CD4-positive, alpha-beta T cell (primary cell): ENCODE measurements at regions not wholly inside any gene's neighbourhood (a gene's known extent, or its start where the extent isn't known, plus 50 kb on each side); places are given as distances from the start of the nearest gene placed in this dataset.

Source experiments
- ATAC-seq: fragments of 200-7000 bp; cut with Tn5 transposase; one replicate; pipeline ENCODE4 v1.10.0; 2022; ENCODE audit warnings: mild to moderate bottlenecking; ENCODE audit not compliant: poor library complexity
- CTCF ChIA-PET: fragments of 350-600 bp; sonication (Branson Sonifier 250); formaldehyde crosslinking; loops from one replicate; lab custom pipeline; 2021; ENCODE audit warnings: antibody characterized with exemption, inconsistent platforms; lab: Charles Lee
- POLR2A ChIA-PET: fragments of 350-600 bp; sonication (Branson Sonifier 250); formaldehyde crosslinking; loops from one replicate; lab custom pipeline; 2021; ENCODE audit warnings: antibody characterized with exemption, inconsistent platforms; lab: Charles Lee
- DNase-seq, 14 experiments: peaks; one replicate each; pipeline ENCODE4 v3.0.0-alpha.2; 2013 to 2020; ENCODE audit warnings: mixed read lengths in 2 of 14
- H3K27ac ChIP-seq, 2 donors: one replicate each; pipeline versions ENCODE4 v1.5.1 to v1.7.0; 2013; ENCODE audit warnings: low read length in 2 of 2, low read depth in 1 of 2, mild to moderate bottlenecking in 1 of 2
- H3K27me3 ChIP-seq, 2 experiments: 1 replicate in 1 of 2; 2 replicates in 1 of 2; pipeline versions ENCODE4 v1.6.1 to v1.7.0; 2013; ENCODE audit warnings: low read length in 2 of 2, control low read depth in 1 of 2, mild to moderate bottlenecking in 1 of 2, moderate library complexity in 1 of 2; ENCODE audit not compliant: insufficient read depth in 2 of 2, control insufficient read depth in 1 of 2
- H3K36me3 ChIP-seq: one replicate; pipeline ENCODE4 v1.6.1; 2013; ENCODE audit warnings: low read length, control low read depth; ENCODE audit not compliant: insufficient read depth
- H3K4me1 ChIP-seq: one replicate; pipeline ENCODE4 v1.6.1; 2013; ENCODE audit warnings: low read length, control low read depth; ENCODE audit not compliant: insufficient read depth
- H3K4me3 ChIP-seq: one replicate; pipeline ENCODE4 v1.5.1; 2013; ENCODE audit warnings: mild to moderate bottlenecking, low read length, moderate library complexity
- H3K9me3 ChIP-seq, 2 experiments: 1 replicate in 1 of 2; 2 replicates in 1 of 2; pipeline versions ENCODE4 v1.6.1 to v1.7.0; 2013; ENCODE audit warnings: low read length in 2 of 2, mild to moderate bottlenecking in 2 of 2, control low read depth in 1 of 2, moderate library complexity in 1 of 2; ENCODE audit not compliant: control insufficient read depth in 1 of 2, insufficient read depth in 1 of 2
- H3K27ac Mint-ChIP-seq: one replicate; pipeline ENCODE4 v1.8.0; 2020; ENCODE audit warnings: mixed read lengths
- H3K27me3 Mint-ChIP-seq: one replicate; pipeline ENCODE4 v1.8.0; 2021; ENCODE audit warnings: mixed read lengths
- H3K36me3 Mint-ChIP-seq: one replicate; pipeline ENCODE4 v1.8.0; 2021; ENCODE audit warnings: low read depth, mixed read lengths
- H3K4me1 Mint-ChIP-seq: one replicate; pipeline ENCODE4 v1.8.0; 2021; ENCODE audit warnings: low read depth, mixed read lengths
- H3K4me3 Mint-ChIP-seq: one replicate; pipeline ENCODE4 v1.8.0; 2020; ENCODE audit warnings: mild to moderate bottlenecking, mixed read lengths
- H3K9me3 Mint-ChIP-seq: one replicate; pipeline ENCODE4 v1.8.0; 2020; ENCODE audit warnings: mixed read lengths
- intact Hi-C, 2 experiments: fragments of 100-400 bp; cut with DNase I in 1 of 2; cut with micrococcal nuclease in 1 of 2; formaldehyde crosslinking; loops; one replicate each; pipeline versions ENCODE4 v1.15.1 to v1.9.0; 2023 to 2025; cut with DNase I, micrococcal nuclease
- TF ChIP-seq, protein P1 (sequence below): fragments of 200-600 bp; IDR thresholded peaks from one replicate; pipeline ENCODE4 v1.8.0; 2022; ENCODE audit warnings: antibody characterized with exemption, mild to moderate bottlenecking

DNA sequence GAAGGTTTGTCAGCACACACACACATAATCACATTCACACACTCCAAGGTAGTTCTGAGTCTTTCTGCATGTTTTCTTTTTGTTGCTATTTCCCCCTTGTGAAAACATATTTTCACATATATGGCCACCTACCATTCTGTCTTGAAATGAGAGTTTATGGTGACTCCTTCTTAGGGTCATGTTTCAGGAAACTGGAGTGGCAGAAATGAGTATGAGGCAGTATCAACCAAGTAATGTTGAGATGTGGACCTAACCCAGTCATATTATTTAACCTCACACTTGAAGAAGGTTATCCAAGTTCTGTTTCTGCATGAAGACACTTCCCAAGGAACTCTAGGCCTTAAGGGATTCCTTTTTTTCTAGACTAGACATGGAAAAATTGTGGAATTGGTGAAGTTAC lies 481.4 kb downstream of the ETS1 start:
- H3K9me3 ChIP-seq = no peaks in the 10 kb centered on the region
- DNase-seq (no peak), ATAC-seq (no peak)
- no peaks in the 10 kb centered on the region for H3K36me3 ChIP-seq
- TF ChIP-seq, protein P1, sequence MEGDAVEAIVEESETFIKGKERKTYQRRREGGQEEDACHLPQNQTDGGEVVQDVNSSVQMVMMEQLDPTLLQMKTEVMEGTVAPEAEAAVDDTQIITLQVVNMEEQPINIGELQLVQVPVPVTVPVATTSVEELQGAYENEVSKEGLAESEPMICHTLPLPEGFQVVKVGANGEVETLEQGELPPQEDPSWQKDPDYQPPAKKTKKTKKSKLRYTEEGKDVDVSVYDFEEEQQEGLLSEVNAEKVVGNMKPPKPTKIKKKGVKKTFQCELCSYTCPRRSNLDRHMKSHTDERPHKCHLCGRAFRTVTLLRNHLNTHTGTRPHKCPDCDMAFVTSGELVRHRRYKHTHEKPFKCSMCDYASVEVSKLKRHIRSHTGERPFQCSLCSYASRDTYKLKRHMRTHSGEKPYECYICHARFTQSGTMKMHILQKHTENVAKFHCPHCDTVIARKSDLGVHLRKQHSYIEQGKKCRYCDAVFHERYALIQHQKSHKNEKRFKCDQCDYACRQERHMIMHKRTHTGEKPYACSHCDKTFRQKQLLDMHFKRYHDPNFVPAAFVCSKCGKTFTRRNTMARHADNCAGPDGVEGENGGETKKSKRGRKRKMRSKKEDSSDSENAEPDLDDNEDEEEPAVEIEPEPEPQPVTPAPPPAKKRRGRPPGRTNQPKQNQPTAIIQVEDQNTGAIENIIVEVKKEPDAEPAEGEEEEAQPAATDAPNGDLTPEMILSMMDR = no peak
- Mint-ChIP-seq H3K36me3 (no peaks in the 10 kb centered on the region), H3K4me1 (peaks cover 11% of the 10 kb centered on the region), H3K27ac (no peak overlapping the region), H3K27me3 (no peaks in the 10 kb centered on the region), H3K4me3 (no peak overlapping the region), H3K9me3 (no peaks in the 10 kb centered on the region)
- no peaks in the 10 kb centered on the region for H3K4me1 ChIP-seq
- intact Hi-C loops = no loop called here
- no peaks in the 10 kb centered on the region for H3K27me3 ChIP-seq
- no peak overlapping the region for H3K27ac ChIP-seq
- ChIA-PET POLR2A (no interaction called here), CTCF (no interaction called here)
- H3K4me3 ChIP-seq = no peak overlapping the region

DNA sequence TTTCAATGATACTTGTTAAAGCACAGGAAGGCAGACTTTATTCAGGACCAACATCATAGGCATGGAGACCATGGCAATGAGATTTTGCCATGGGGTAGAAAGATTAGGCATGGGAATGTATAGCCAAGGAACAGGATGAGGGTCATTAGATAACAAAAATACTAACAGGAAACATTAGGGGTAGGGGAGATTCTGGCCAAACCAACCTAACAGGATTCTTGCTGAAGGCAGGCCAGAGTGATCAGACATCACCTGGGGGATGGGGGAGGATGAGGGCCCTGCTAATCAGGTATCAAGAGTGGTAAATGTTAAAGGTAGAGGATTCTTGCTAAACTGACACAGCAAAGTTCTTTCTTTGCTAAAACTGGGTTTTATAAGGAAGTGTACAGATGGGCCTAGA lies 481.8 kb downstream of the ETS1 start:
- no peaks in the 10 kb centered on the region for H3K9me3 Mint-ChIP-seq
- ChIA-PET CTCF (no interaction called here), POLR2A (no interaction called here)
- no peaks in the 10 kb centered on the region for H3K36me3 Mint-ChIP-seq
- TF ChIP-seq, protein P1 = no peak
- H3K4me3 Mint-ChIP-seq = no peak overlapping the region
- peaks cover 11% of the 10 kb centered on the region for H3K4me1 Mint-ChIP-seq
- H3K27me3 Mint-ChIP-seq = no peaks in the 10 kb centered on the region
- no peak overlapping the region for H3K27ac ChIP-seq
- H3K27ac Mint-ChIP-seq = no peak overlapping the region
- intact Hi-C loops = no loop called here
- DNase-seq (no peak), ATAC-seq (no peak)
- no peaks in the 10 kb centered on the region for H3K4me1 ChIP-seq
- H3K9me3 ChIP-seq = no peaks in the 10 kb centered on the region
- H3K27me3 ChIP-seq = no peaks in the 10 kb centered on the region
- no peaks in the 10 kb centered on the region for H3K36me3 ChIP-seq
- no peak overlapping the region for H3K4me3 ChIP-seq

DNA sequence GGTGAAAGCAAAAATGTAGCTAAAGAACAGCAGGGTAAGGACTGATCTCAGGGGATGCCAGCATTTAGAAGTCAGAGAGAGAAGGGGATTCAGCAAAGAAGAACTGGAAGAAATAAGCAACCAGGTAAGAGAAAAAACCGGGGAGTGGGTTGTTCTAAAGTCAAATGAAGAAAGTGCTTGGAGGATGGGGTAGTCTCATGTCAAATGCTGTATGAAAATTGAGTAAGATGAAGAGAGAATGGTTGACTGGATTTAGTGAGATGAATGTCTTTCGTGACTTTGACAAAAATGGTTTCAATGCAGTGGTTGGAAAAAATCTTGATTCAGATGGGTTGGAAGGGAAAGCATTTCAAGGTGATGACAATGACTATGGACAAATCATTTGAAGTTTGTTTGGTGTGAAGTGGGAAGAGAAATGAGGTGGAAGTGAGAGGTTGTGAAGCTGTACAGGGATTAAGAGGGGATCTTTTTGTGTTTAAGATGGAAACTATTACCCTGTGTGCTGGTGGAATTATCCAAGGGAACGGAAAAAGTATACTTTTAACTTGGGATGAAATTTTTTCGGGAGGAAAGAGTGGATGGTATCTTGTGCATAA lies 484.0 kb downstream of the ETS1 start:
- TF ChIP-seq, protein P1 = no peak
- POLR2A ChIA-PET = no interaction called here
- no peak overlapping the region for H3K27ac ChIP-seq
- H3K4me1 Mint-ChIP-seq = peaks cover 7% of the 10 kb centered on the region
- H3K9me3 ChIP-seq = no peaks in the 10 kb centered on the region
- CTCF ChIA-PET = interaction anchor here (1.2 kb wide), 1 partner anchor 64 kb away, joined by 4 read pairs; no protein-coding TSS in a partner anchor
- H3K4me3 ChIP-seq = no peak overlapping the region
- H3K36me3 ChIP-seq = no peaks in the 10 kb centered on the region
- intact Hi-C loops = no loop called here
- H3K36me3 Mint-ChIP-seq = no peaks in the 10 kb centered on the region
- H3K27me3 Mint-ChIP-seq = no peaks in the 10 kb centered on the region
- no peaks in the 10 kb centered on the region for H3K9me3 Mint-ChIP-seq
- H3K4me3 Mint-ChIP-seq = no peak overlapping the region
- H3K27ac Mint-ChIP-seq = no peak overlapping the region
- DNase-seq (no peak), ATAC-seq (no peak)
- no peaks in the 10 kb centered on the region for H3K4me1 ChIP-seq
- H3K27me3 ChIP-seq = no peaks in the 10 kb centered on the region
